ENCODE measurements at regions not wholly inside any gene's neighbourhood (a gene's known extent, or its start where the extent isn't known, plus 50 kb on each side); places are given as distances from the start of the nearest gene placed in this dataset.
A peak's percentile ranks its signal among the peaks of the same experiment; 100 is the strongest.

- H3K27ac Mint-ChIP-seq (ENCODE audit: low read depth, unreplicated experiment) = no peak overlapping the region
- no peaks in the 10 kb centered on the region for H3K27me3 Mint-ChIP-seq (ENCODE audit: insufficient read depth, unreplicated experiment)
- no TSS peak for BruUV-seq (replicated peaks)
- no peak for DNase-seq (ENCODE audit: unreplicated experiment)
- intact Hi-C loops (cut with micrococcal nuclease) = no loop called here
- H3K4me1 Mint-ChIP-seq (ENCODE audit: insufficient read depth, unreplicated experiment) = peaks cover 11% of the 10 kb centered on the region
- TF ChIP-seq, protein P1, sequence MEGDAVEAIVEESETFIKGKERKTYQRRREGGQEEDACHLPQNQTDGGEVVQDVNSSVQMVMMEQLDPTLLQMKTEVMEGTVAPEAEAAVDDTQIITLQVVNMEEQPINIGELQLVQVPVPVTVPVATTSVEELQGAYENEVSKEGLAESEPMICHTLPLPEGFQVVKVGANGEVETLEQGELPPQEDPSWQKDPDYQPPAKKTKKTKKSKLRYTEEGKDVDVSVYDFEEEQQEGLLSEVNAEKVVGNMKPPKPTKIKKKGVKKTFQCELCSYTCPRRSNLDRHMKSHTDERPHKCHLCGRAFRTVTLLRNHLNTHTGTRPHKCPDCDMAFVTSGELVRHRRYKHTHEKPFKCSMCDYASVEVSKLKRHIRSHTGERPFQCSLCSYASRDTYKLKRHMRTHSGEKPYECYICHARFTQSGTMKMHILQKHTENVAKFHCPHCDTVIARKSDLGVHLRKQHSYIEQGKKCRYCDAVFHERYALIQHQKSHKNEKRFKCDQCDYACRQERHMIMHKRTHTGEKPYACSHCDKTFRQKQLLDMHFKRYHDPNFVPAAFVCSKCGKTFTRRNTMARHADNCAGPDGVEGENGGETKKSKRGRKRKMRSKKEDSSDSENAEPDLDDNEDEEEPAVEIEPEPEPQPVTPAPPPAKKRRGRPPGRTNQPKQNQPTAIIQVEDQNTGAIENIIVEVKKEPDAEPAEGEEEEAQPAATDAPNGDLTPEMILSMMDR (IDR thresholded peaks at IDR 0.05; ENCODE audit: unreplicated experiment) = no peak
- no peaks in the 10 kb centered on the region for H3K36me3 Mint-ChIP-seq (ENCODE audit: insufficient read depth, unreplicated experiment)
- H3K4me3 Mint-ChIP-seq (ENCODE audit: unreplicated experiment) = no peak overlapping the region
- H3K9me3 Mint-ChIP-seq (ENCODE audit: unreplicated experiment) = no peaks in the 10 kb centered on the region
- POLR2A ChIA-PET = interaction anchor here (0.8 to 1.4 kb wide), 2 partner anchors 17 to 275 kb away, joined by 3 to 4 read pairs; no protein-coding TSS in a partner anchor
- CTCF ChIA-PET = interaction anchor here (0.6 to 1.0 kb wide), 3 partner anchors 13 to 295 kb away, joined by 3 to 4 read pairs (median 3); no protein-coding TSS in a partner anchor
These were observed 64.4 kb upstream of the PTGFR start for GRCh38 chr1:78426408-78426807.

GRCh38 chr1:78427506-78427905 is 63.3 kb upstream of the PTGFR start:
- no TSS peak for BruUV-seq (replicated peaks)
- H3K27me3 Mint-ChIP-seq (ENCODE audit: insufficient read depth, unreplicated experiment) = no peaks in the 10 kb centered on the region
- H3K9me3 Mint-ChIP-seq (ENCODE audit: unreplicated experiment) = no peaks in the 10 kb centered on the region
- POLR2A ChIA-PET = interaction anchor here (0.9 kb wide), 1 partner anchor 10 kb away, joined by 4 read pairs; no protein-coding TSS in a partner anchor
- peak; percentile 12 for DNase-seq (ENCODE audit: unreplicated experiment)
- peaks cover 11% of the 10 kb centered on the region for H3K4me1 Mint-ChIP-seq (ENCODE audit: insufficient read depth, unreplicated experiment)
- H3K36me3 Mint-ChIP-seq (ENCODE audit: insufficient read depth, unreplicated experiment) = no peaks in the 10 kb centered on the region
- intact Hi-C loops (cut with micrococcal nuclease) = no loop called here
- CTCF ChIA-PET = interaction anchor here (0.9 to 1.0 kb wide), 2 partner anchors 11 to 296 kb away, joined by 3 to 4 read pairs; no protein-coding TSS in a partner anchor
- H3K4me3 Mint-ChIP-seq (ENCODE audit: unreplicated experiment) = no peak overlapping the region
- H3K27ac Mint-ChIP-seq (ENCODE audit: low read depth, unreplicated experiment) = no peak overlapping the region
- TF ChIP-seq, protein P1 (IDR thresholded peaks at IDR 0.05; ENCODE audit: unreplicated experiment) = no peak

GRCh38 chr1:78432016-78432415 is 58.8 kb upstream of the PTGFR start:
- no TSS peak for BruUV-seq (replicated peaks)
- CTCF ChIA-PET = interaction anchor here (0.6 to 0.7 kb wide), 2 partner anchors 10 to 287 kb away, joined by 3 read pairs; no protein-coding TSS in a partner anchor
- H3K4me1 Mint-ChIP-seq (ENCODE audit: insufficient read depth, unreplicated experiment) = peaks cover 6% of the 10 kb centered on the region
- intact Hi-C loops (cut with micrococcal nuclease) = no loop called here
- no peak overlapping the region for H3K27ac Mint-ChIP-seq (ENCODE audit: low read depth, unreplicated experiment)
- no peak overlapping the region for H3K4me3 Mint-ChIP-seq (ENCODE audit: unreplicated experiment)
- H3K9me3 Mint-ChIP-seq (ENCODE audit: unreplicated experiment) = peaks cover 4% of the 10 kb centered on the region
- no peaks in the 10 kb centered on the region for H3K36me3 Mint-ChIP-seq (ENCODE audit: insufficient read depth, unreplicated experiment)
- H3K27me3 Mint-ChIP-seq (ENCODE audit: insufficient read depth, unreplicated experiment) = no peaks in the 10 kb centered on the region
- TF ChIP-seq, protein P1 (IDR thresholded peaks at IDR 0.05; ENCODE audit: unreplicated experiment) = no peak
- POLR2A ChIA-PET = no interaction called here
- no peak for DNase-seq (ENCODE audit: unreplicated experiment)

GRCh38 chr1:78434351-78434750 is 56.4 kb upstream of the PTGFR start:
- DNase-seq (ENCODE audit: unreplicated experiment) = no peak
- TF ChIP-seq, protein P1 (IDR thresholded peaks at IDR 0.05; ENCODE audit: unreplicated experiment) = no peak
- ChIA-PET CTCF (no interaction called here), POLR2A (no interaction called here)
- no peaks in the 10 kb centered on the region for H3K27me3 Mint-ChIP-seq (ENCODE audit: insufficient read depth, unreplicated experiment)
- no peaks in the 10 kb centered on the region for H3K4me1 Mint-ChIP-seq (ENCODE audit: insufficient read depth, unreplicated experiment)
- peaks cover 4% of the 10 kb centered on the region for H3K9me3 Mint-ChIP-seq (ENCODE audit: unreplicated experiment)
- BruUV-seq (replicated peaks) = no TSS peak
- intact Hi-C loops (cut with micrococcal nuclease) = no loop called here
- H3K4me3 Mint-ChIP-seq (ENCODE audit: unreplicated experiment) = no peak overlapping the region
- no peak overlapping the region for H3K27ac Mint-ChIP-seq (ENCODE audit: low read depth, unreplicated experiment)
- H3K36me3 Mint-ChIP-seq (ENCODE audit: insufficient read depth, unreplicated experiment) = no peaks in the 10 kb centered on the region
